Tibial nerve (tissue), 4 donors: ENCODE measurements at regions not wholly inside any gene's neighbourhood (a gene's known extent, or its start where the extent isn't known, plus 50 kb on each side); places are given as distances from the start of the nearest gene placed in this dataset.

ENCODE experiments used
- EP300 ChIP-seq, 2 donors: sonication (generic); formaldehyde crosslinking; IDR thresholded peaks; one replicate each; pipeline ENCODE4 v1.6.1; 2017; ENCODE audit warnings: antibody characterized with exemption in 2 of 2, mild to moderate bottlenecking in 1 of 2
- TF ChIP-seq, protein P1 (sequence below), 5 experiments: fragments of 200-600 bp in 3 of 5; fragments of 450-650 bp in 2 of 5; sonication (generic) in 3 of 5; IDR thresholded peaks; one replicate each; pipeline ENCODE4 v1.5.1; 2016 to 2019; ENCODE audit warnings: antibody characterized with exemption in 5 of 5, mild to moderate bottlenecking in 3 of 5, moderate library complexity in 2 of 5

DNA sequence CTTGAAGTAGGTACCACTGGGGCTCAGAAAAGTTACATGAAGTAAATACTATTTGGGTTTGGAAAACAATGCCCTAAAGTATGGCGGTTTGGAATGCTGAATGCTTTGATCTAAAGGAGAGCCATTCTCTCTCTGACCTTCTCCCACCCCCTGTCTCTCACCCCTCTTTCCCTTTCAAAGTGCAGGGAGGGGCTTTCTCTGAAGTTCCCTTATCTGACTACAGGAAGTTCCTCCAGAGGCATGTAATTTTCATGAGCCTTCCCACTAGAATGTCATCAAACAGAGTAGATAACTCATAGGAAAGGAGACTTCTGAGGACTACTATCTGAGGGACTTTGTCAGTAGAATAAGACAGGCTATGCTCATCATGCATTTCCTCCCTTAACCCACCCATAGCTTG is 216.7 kb upstream of the PCSK2 start:
- TF ChIP-seq, protein P1, sequence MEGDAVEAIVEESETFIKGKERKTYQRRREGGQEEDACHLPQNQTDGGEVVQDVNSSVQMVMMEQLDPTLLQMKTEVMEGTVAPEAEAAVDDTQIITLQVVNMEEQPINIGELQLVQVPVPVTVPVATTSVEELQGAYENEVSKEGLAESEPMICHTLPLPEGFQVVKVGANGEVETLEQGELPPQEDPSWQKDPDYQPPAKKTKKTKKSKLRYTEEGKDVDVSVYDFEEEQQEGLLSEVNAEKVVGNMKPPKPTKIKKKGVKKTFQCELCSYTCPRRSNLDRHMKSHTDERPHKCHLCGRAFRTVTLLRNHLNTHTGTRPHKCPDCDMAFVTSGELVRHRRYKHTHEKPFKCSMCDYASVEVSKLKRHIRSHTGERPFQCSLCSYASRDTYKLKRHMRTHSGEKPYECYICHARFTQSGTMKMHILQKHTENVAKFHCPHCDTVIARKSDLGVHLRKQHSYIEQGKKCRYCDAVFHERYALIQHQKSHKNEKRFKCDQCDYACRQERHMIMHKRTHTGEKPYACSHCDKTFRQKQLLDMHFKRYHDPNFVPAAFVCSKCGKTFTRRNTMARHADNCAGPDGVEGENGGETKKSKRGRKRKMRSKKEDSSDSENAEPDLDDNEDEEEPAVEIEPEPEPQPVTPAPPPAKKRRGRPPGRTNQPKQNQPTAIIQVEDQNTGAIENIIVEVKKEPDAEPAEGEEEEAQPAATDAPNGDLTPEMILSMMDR (IDR thresholded peaks at IDR 0.05), result no peak
- TF ChIP-seq EP300 (IDR thresholded peaks at IDR 0.05), result no peak
